Mucosa of descending colon (tissue), 3 donors: ENCODE measurements at regions not wholly inside any gene's neighbourhood (a gene's known extent, or its start where the extent isn't known, plus 50 kb on each side); places are given as distances from the start of the nearest gene placed in this dataset.

Experiments
- ATAC-seq: fragments of 200-7000 bp; cut with Tn5 transposase; one replicate; pipeline ENCODE4 v1.9.1; 2020; ENCODE audit warnings: mild to moderate bottlenecking, moderate library complexity
- DNase-seq, 3 donors: peaks; one replicate each; pipeline ENCODE4 v3.0.0-alpha.2; 2020
- H3K36me3 ChIP-seq: fragments of 200-600 bp; one replicate; pipeline ENCODE4 v1.8.0; 2021; ENCODE audit warnings: low read depth, mild to moderate bottlenecking
- H3K4me1 ChIP-seq: fragments of 200-600 bp; one replicate; pipeline ENCODE4 v1.8.0; 2021; ENCODE audit warnings: low read depth, mild to moderate bottlenecking
- H3K4me3 ChIP-seq: fragments of 200-600 bp; one replicate; pipeline ENCODE4 v1.8.0; 2021; ENCODE audit warnings: mild to moderate bottlenecking
- H3K9me3 ChIP-seq: fragments of 200-600 bp; one replicate; pipeline ENCODE4 v1.8.0; 2021; ENCODE audit warnings: mild to moderate bottlenecking
- intact Hi-C, 2 donors: fragments of 100-400 bp; cut with DNase I in 1 of 2; cut with micrococcal nuclease in 1 of 2; formaldehyde crosslinking; loops; one replicate each; pipeline versions ENCODE4 v1.11.0 to v1.11.1; 2022; cut with DNase I, micrococcal nuclease
- TF ChIP-seq, protein P1 (sequence below): fragments of 200-600 bp; IDR thresholded peaks from one replicate; pipeline ENCODE4 v1.8.0; 2022; ENCODE audit warnings: antibody characterized with exemption, mild to moderate bottlenecking
- donor health status: DM: no; HTN: no; CAD: no; lungs with moderate emphysema.
- donor health status: DM: no; HTN: no; CAD: no.
- donor health status: DM: no; HTN: yes; CAD: no.

DNA sequence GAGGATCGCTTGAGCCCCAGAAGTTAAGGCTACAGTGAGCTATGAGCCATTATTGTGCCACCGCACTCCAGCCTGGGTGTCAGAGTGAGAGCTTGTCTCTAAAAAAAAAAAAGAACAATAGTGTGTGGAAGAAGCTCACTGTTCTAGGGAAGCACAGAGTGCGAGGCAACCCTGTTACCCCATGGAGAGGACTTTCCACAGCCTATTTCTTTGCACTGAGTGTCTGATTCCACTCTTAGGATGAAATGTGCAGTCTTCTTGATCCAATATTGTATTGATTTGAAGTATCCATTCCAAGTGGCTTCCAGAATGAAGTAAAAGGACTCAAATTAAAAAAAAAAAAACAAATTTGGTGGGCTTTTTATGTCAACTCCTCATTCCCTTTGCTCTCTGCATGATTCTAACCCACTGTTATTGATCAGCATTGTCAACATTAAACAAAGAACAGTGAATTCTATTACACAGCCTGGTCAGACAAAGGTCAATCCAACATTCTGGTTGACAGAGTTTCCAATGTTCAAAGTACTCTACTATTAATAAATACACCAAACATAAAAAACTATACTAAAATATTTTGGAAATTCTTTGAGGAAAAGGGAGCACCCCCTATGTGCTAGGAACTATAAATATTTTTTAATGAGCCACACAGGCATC lies 150.2 kb upstream of the PTPRG start:
- TF ChIP-seq, protein P1, sequence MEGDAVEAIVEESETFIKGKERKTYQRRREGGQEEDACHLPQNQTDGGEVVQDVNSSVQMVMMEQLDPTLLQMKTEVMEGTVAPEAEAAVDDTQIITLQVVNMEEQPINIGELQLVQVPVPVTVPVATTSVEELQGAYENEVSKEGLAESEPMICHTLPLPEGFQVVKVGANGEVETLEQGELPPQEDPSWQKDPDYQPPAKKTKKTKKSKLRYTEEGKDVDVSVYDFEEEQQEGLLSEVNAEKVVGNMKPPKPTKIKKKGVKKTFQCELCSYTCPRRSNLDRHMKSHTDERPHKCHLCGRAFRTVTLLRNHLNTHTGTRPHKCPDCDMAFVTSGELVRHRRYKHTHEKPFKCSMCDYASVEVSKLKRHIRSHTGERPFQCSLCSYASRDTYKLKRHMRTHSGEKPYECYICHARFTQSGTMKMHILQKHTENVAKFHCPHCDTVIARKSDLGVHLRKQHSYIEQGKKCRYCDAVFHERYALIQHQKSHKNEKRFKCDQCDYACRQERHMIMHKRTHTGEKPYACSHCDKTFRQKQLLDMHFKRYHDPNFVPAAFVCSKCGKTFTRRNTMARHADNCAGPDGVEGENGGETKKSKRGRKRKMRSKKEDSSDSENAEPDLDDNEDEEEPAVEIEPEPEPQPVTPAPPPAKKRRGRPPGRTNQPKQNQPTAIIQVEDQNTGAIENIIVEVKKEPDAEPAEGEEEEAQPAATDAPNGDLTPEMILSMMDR: no peak
- Histone ChIP-seq H3K4me1 (no peaks in the 10 kb centered on the region), H3K36me3 (no peaks in the 10 kb centered on the region), H3K9me3 (no peaks in the 10 kb centered on the region), H3K4me3 (no peak overlapping the region)
- intact Hi-C loops: no loop called here
- no peak for DNase-seq
- no peak for ATAC-seq

DNA sequence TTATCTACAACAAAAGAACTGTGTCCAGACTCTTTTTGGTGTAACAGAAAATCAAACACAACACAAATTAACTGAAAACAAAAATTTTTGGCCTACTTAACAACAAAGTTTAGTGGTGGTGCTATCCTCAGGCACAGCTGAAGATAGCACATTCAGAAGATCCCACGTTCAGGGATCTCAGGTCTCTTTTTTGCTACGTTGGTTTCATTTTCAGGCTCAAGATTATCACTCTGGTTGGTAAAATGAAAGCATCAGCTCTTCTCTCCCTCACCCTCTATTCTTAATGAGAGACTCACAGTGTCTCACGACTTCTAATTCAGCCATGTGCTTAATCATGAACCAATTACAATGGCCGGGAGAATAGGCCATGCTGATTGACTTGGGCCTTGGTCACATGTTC lies 146.9 kb upstream of the PTPRG start:
- no peaks in the 10 kb centered on the region for H3K4me1 ChIP-seq
- TF ChIP-seq, protein P1: no peak
- no peak for ATAC-seq
- intact Hi-C loops: no loop called here
- no peaks in the 10 kb centered on the region for H3K9me3 ChIP-seq
- no peak for DNase-seq
- no peak overlapping the region for H3K4me3 ChIP-seq
- H3K36me3 ChIP-seq: no peaks in the 10 kb centered on the region

DNA sequence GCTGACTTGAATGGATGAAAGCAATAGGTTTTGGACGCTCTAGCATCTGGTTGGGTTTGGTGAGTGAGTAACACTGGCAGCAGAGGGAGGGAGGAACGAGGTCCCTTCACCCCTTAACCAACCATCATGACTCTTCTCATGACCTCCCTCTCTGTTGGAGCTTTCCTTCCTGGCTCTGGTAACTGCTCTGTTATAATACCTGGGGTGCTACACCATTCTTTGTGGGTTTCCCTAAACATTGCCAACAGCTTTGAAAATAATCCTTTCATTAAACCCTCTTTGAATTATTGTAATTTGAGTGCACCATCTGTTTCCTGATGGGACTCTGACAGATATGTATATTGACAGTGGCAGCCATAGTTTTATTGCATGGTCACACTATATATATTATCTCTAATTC lies 146.2 kb upstream of the PTPRG start:
- TF ChIP-seq, protein P1: no peak

DNA sequence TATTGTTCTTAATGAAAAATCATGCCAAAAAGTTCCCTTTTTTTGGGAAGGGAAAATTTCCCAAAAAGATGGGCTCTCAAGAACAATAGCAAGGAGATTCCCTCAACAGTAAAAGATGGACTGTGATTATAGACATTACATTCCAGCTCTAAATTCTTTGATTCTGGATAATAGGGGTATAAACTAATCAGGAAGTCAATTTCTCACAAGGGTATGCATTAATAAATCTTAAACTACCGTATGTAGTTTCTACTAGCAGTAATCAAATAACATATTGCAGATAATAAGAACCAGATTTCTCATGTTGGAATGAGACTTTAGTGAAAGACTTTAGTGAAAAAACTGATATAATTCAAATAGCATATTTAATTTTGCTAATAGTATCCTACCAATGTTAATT lies 144.8 kb upstream of the PTPRG start:
- Histone ChIP-seq H3K36me3 (no peaks in the 10 kb centered on the region), H3K4me3 (no peak overlapping the region), H3K9me3 (no peaks in the 10 kb centered on the region), H3K4me1 (no peaks in the 10 kb centered on the region)
- no peak for ATAC-seq
- TF ChIP-seq, protein P1: no peak
- no peak for DNase-seq
- intact Hi-C loops: no loop called here

More for the DNA sequence above, 146.2 kb upstream of the PTPRG start:
- Histone ChIP-seq H3K9me3 (no peaks in the 10 kb centered on the region), H3K36me3 (no peaks in the 10 kb centered on the region), H3K4me1 (no peaks in the 10 kb centered on the region), H3K4me3 (no peak overlapping the region)
- ATAC-seq (no peak), DNase-seq (no peak)
- intact Hi-C loops: no loop called here

DNA sequence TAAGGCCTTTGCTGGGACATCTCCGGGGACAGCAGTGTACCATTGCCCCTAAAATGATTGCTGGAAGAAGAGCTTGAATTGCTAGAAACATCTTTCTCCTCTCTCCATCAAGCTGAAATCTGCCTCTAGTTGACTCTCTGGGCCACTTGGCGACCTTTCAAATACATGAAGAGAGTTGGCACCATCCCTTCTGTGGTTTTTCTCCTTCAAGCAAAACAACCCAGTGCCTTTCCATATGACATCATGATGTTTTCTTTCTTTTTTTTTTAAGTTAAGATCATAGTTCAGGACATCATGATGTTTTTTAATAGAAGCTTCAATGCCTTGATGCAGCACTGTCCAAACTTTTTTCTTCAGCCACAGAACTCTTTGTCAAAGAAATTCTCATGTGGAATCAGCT lies 144.0 kb upstream of the PTPRG start:
- TF ChIP-seq, protein P1: no peak
- DNase-seq (no peak), ATAC-seq (no peak)
- Histone ChIP-seq H3K4me3 (no peak overlapping the region), H3K9me3 (no peaks in the 10 kb centered on the region), H3K4me1 (no peaks in the 10 kb centered on the region), H3K36me3 (no peaks in the 10 kb centered on the region)
- intact Hi-C loops: no loop called here
